Stimulated activated CD8-positive, alpha-beta memory T cell treated with anti-CD3 and anti-CD28 coated beads, Interleukin-4, amount 100 ng/mL, for 1 hour (primary cell): ENCODE measurements at regions not wholly inside any gene's neighbourhood (a gene's known extent, or its start where the extent isn't known, plus 50 kb on each side); places are given as distances from the start of the nearest gene placed in this dataset.

ENCODE experiments used
- DNase-seq, 2 donors: peaks; one replicate each; pipeline ENCODE4 v3.0.0-alpha.2; 2020; ENCODE audit warnings: low read depth in 2 of 2, low spot score in 1 of 2

- no peak for DNase-seq
Observed at GRCh38 chr2:43022896-43023295, 203.5 kb downstream of the ZFP36L2 start.

- no peak for DNase-seq
Observed at GRCh38 chr2:43021791-43022509, 204.5 kb downstream of the ZFP36L2 start.

- DNase-seq = no peak
Observed at GRCh38 chr2:43020990-43021669, 205.3 kb downstream of the ZFP36L2 start.

GRCh38 chr2:43020296-43020695, 206.1 kb downstream of the ZFP36L2 start:
- no peak for DNase-seq

- no peak for DNase-seq
Observed at GRCh38 chr2:43019536-43020183, 206.7 kb downstream of the ZFP36L2 start.

GRCh38 chr2:43019025-43019367, 207.4 kb downstream of the ZFP36L2 start:
- no peak for DNase-seq

GRCh38 chr2:43018179-43019024, 208.0 kb downstream of the ZFP36L2 start:
- no peak for DNase-seq

- no peak for DNase-seq
Observed at GRCh38 chr2:43013821-43014345, 212.5 kb downstream of the ZFP36L2 start.

- no peak for DNase-seq
Observed at GRCh38 chr2:43012966-43013365, 213.4 kb downstream of the ZFP36L2 start.

- DNase-seq = no peak
Observed at GRCh38 chr2:43011158-43011491, 215.3 kb downstream of the ZFP36L2 start.

GRCh38 chr2:43010438-43011157, 215.8 kb downstream of the ZFP36L2 start:
- no peak for DNase-seq

- no peak for DNase-seq
Observed at GRCh38 chr2:43009448-43009847, 217.0 kb downstream of the ZFP36L2 start.

- DNase-seq = no peak
Observed at GRCh38 chr2:43008388-43008787, 216.0 kb upstream of the HAAO start.

GRCh38 chr2:43007901-43008300, 215.5 kb upstream of the HAAO start:
- no peak for DNase-seq

- no peak for DNase-seq
Observed at GRCh38 chr2:43006834-43007543, 214.6 kb upstream of the HAAO start.

- no peak for DNase-seq
Observed at GRCh38 chr2:43005975-43006833, 213.8 kb upstream of the HAAO start.

GRCh38 chr2:43005245-43005974, 213.0 kb upstream of the HAAO start:
- DNase-seq = no peak

- DNase-seq = no peak
Observed at GRCh38 chr2:43004879-43005244, 212.5 kb upstream of the HAAO start.
